Osteoblast (primary cell): ENCODE measurements at regions not wholly inside any gene's neighbourhood (a gene's known extent, or its start where the extent isn't known, plus 50 kb on each side); places are given as distances from the start of the nearest gene placed in this dataset.

ENCODE experiments used
- DNase-seq: peaks from one replicate; pipeline ENCODE4 v3.0.0; 2011; ENCODE audit warnings: low spot score, mixed read lengths; ENCODE audit not compliant: insufficient read length; ENCODE audit errors: missing footprints
- H2AFZ ChIP-seq: 2 replicates; pipeline ENCODE4 v1.6.0; 2011; ENCODE audit warnings: mild to moderate bottlenecking, low read length
- H3K27ac ChIP-seq: 2 replicates; pipeline ENCODE4 v1.5.1; 2011; ENCODE audit warnings: mild to moderate bottlenecking, low read depth, low read length, moderate library complexity
- H3K27me3 ChIP-seq: 2 replicates; pipeline ENCODE4 v1.6.0; 2012; ENCODE audit warnings: mild to moderate bottlenecking, control low read depth, inconsistent platforms, low read length, moderate library complexity; ENCODE audit not compliant: insufficient read depth
- H3K36me3 ChIP-seq: 2 replicates; pipeline ENCODE4 v1.5.1; 2011; ENCODE audit warnings: mild to moderate bottlenecking, low read length, control low read depth, moderate library complexity; ENCODE audit not compliant: insufficient read depth
- H3K4me1 ChIP-seq: 2 replicates; pipeline ENCODE4 v1.5.1; 2011; ENCODE audit warnings: mild to moderate bottlenecking, low read length, control low read depth, moderate library complexity; ENCODE audit not compliant: insufficient read depth
- H3K4me2 ChIP-seq: 2 replicates; pipeline ENCODE4 v1.6.0; 2011; ENCODE audit warnings: mild to moderate bottlenecking, low read length; ENCODE audit not compliant: insufficient read depth
- H3K4me3 ChIP-seq: fragments of 200-600 bp; sonication (generic); 3 replicates; pipeline ENCODE4 v1.5.1; 2012; ENCODE audit warnings: mild to moderate bottlenecking, low read length, inconsistent platforms; ENCODE audit not compliant: insufficient read depth
- H3K79me2 ChIP-seq: 2 replicates; pipeline ENCODE4 v1.6.0; 2012; ENCODE audit warnings: mild to moderate bottlenecking, low read length, control low read depth, inconsistent platforms; ENCODE audit not compliant: insufficient read depth
- H3K9me3 ChIP-seq: 2 replicates; pipeline ENCODE4 v1.5.1; 2011; ENCODE audit warnings: low read depth, low read length, control low read depth
- H4K20me1 ChIP-seq: 2 replicates; pipeline ENCODE4 v1.6.0; 2012; ENCODE audit warnings: mild to moderate bottlenecking, low read length, control low read depth; ENCODE audit not compliant: insufficient read depth
- TF ChIP-seq, protein P1 (sequence below): IDR thresholded peaks from 2 replicates; pipeline ENCODE4 v1.5.1; 2011; ENCODE audit warnings: mild to moderate bottlenecking, low read depth, low read length, moderate library complexity; ENCODE audit errors: extremely low read depth

- Histone ChIP-seq H3K27ac (no peak overlapping the region), H2AFZ (no peak overlapping the region), H3K36me3 (no peaks in the 10 kb centered on the region), H3K9me3 (no peaks in the 10 kb centered on the region), H3K4me3 (no peak overlapping the region), H3K79me2 (no peaks in the 10 kb centered on the region), H3K4me2 (no peak overlapping the region), H3K27me3 (no peaks in the 10 kb centered on the region), H3K4me1 (no peaks in the 10 kb centered on the region), H4K20me1 (no peaks in the 10 kb centered on the region)
- DNase-seq = no peak
- TF ChIP-seq, protein P1, sequence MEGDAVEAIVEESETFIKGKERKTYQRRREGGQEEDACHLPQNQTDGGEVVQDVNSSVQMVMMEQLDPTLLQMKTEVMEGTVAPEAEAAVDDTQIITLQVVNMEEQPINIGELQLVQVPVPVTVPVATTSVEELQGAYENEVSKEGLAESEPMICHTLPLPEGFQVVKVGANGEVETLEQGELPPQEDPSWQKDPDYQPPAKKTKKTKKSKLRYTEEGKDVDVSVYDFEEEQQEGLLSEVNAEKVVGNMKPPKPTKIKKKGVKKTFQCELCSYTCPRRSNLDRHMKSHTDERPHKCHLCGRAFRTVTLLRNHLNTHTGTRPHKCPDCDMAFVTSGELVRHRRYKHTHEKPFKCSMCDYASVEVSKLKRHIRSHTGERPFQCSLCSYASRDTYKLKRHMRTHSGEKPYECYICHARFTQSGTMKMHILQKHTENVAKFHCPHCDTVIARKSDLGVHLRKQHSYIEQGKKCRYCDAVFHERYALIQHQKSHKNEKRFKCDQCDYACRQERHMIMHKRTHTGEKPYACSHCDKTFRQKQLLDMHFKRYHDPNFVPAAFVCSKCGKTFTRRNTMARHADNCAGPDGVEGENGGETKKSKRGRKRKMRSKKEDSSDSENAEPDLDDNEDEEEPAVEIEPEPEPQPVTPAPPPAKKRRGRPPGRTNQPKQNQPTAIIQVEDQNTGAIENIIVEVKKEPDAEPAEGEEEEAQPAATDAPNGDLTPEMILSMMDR = no peak
These were observed 345.7 kb upstream of the PCSK5 start for GRCh38 chr9:75544815-75545214.

GRCh38 chr9:75545287-75545686 is 345.2 kb upstream of the PCSK5 start:
- TF ChIP-seq, protein P1 = no peak
- Histone ChIP-seq H3K36me3 (no peaks in the 10 kb centered on the region), H3K27me3 (no peaks in the 10 kb centered on the region), H2AFZ (no peak overlapping the region), H3K79me2 (no peaks in the 10 kb centered on the region), H3K4me3 (no peak overlapping the region), H3K27ac (no peak overlapping the region), H3K9me3 (no peaks in the 10 kb centered on the region), H3K4me2 (no peak overlapping the region), H3K4me1 (no peaks in the 10 kb centered on the region), H4K20me1 (no peaks in the 10 kb centered on the region)
- no peak for DNase-seq

- Histone ChIP-seq H3K36me3 (no peaks in the 10 kb centered on the region), H3K4me3 (no peak overlapping the region), H3K79me2 (no peaks in the 10 kb centered on the region), H3K27me3 (no peaks in the 10 kb centered on the region), H3K4me1 (peaks cover 5% of the 10 kb centered on the region), H3K4me2 (no peak overlapping the region), H2AFZ (no peak overlapping the region), H3K9me3 (no peaks in the 10 kb centered on the region), H3K27ac (no peak overlapping the region), H4K20me1 (no peaks in the 10 kb centered on the region)
- no peak for DNase-seq
- TF ChIP-seq, protein P1 = no peak
These were observed 341.6 kb upstream of the PCSK5 start for GRCh38 chr9:75548871-75549270.

DNA sequence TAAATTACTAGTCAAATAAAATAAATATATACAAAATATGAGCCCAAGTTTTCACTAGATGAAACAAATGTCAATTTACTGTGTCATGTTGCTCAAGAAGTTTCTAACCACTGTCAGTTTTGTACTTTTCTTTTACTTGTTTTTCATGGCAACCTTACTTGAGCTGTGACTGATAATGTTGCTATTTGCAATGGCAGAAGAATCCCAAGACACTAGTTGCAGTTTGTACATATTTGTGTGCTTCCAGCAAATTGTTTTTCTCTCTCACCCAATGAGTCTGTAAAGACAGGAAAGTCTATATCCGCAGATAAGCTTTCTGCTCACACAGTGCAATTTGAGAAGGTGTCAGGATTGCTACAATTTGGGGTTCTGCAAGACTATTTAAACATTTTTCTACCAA is 338.6 kb upstream of the PCSK5 start:
- Histone ChIP-seq H3K36me3 (no peaks in the 10 kb centered on the region), H3K4me3 (no peak overlapping the region), H3K4me1 (peaks cover 5% of the 10 kb centered on the region), H2AFZ (no peak overlapping the region), H3K4me2 (no peak overlapping the region), H3K9me3 (no peaks in the 10 kb centered on the region), H3K27ac (no peak overlapping the region), H4K20me1 (no peaks in the 10 kb centered on the region), H3K79me2 (no peaks in the 10 kb centered on the region), H3K27me3 (no peaks in the 10 kb centered on the region)
- no peak for DNase-seq
- TF ChIP-seq, protein P1 = no peak
